ENCODE measurements at regions not wholly inside any gene's neighbourhood (a gene's known extent, or its start where the extent isn't known, plus 50 kb on each side); places are given as distances from the start of the nearest gene placed in this dataset.

- Histone ChIP-seq H2BK5ac (ENCODE audit: low read depth, low read length, poor library complexity, severe bottlenecking) (no peak overlapping the region), H3K9me1 (ENCODE audit: insufficient read depth, low read length) (no peaks in the 10 kb centered on the region), H2BK20ac (ENCODE audit: low read depth, low read length) (no peak overlapping the region), H3K27me3 (ENCODE audit: control insufficient read depth, insufficient read depth, low read length) (no peaks in the 10 kb centered on the region), H4K5ac (ENCODE audit: low read depth, low read length) (no peak overlapping the region), H2BK15ac (ENCODE audit: low read depth, low read length) (no peak overlapping the region), H3K9me3 (ENCODE audit: control insufficient read depth, insufficient read depth, low read length) (peaks cover 21% of the 10 kb centered on the region), H3K36me3 (ENCODE audit: control insufficient read depth, insufficient read depth, low read length) (no peaks in the 10 kb centered on the region), H3K14ac (replicated peaks; ENCODE audit: low read depth, low read length) (no peak overlapping the region), H3K4me2 (ENCODE audit: low read depth, low read length) (no peak overlapping the region), H2BK120ac (ENCODE audit: low read depth, low read length) (no peak overlapping the region), H3K4me3 (ENCODE audit: insufficient read depth, low read depth, low read length) (no peak overlapping the region), H2AFZ (replicated peaks; ENCODE audit: low read length, poor library complexity) (no peak overlapping the region), H4K20me1 (ENCODE audit: insufficient read depth, low read length) (no peaks in the 10 kb centered on the region), H2AK5ac (ENCODE audit: low read depth, low read length) (no peak overlapping the region), H3K18ac (ENCODE audit: low read depth, low read length) (no peak overlapping the region), H3K56ac (ENCODE audit: extremely low read depth, insufficient read depth, low read length) (no peak overlapping the region), H4K8ac (ENCODE audit: low read depth in 2 of 2, low read length in 2 of 2) (no peak overlapping the region), H4K91ac (ENCODE audit: insufficient read depth, low read depth, low read length) (no peak overlapping the region), H3K4ac (ENCODE audit: low read depth, low read length) (no peak overlapping the region), H2AK9ac (replicated peaks; ENCODE audit: low read depth, low read length, poor library complexity) (no peak overlapping the region), H3K9ac (ENCODE audit: low read depth, low read length) (no peak overlapping the region), H3K4me1 (ENCODE audit: control insufficient read depth, insufficient read depth, low read length) (no peaks in the 10 kb centered on the region), H3K79me1 (ENCODE audit: low read depth in 1 of 2, low read length in 2 of 2) (no peaks in the 10 kb centered on the region), H3K23ac (ENCODE audit: low read depth, low read length) (no peak overlapping the region), H3K27ac (ENCODE audit: insufficient read depth, low read length) (no peak overlapping the region)
- BruUV-seq (replicated peaks): no TSS peak
- no peak for DNase-seq
- intact Hi-C loops (cut with micrococcal nuclease) (no loop called here), dilution Hi-C loops (cut with HindIII; ENCODE audit: low sequenced_read_pairs, unreplicated experiment) (no loop called here), in situ Hi-C loops (cut with MboI; ENCODE audit: low sequenced_read_pairs) (no loop called here)
- CTCF ChIA-PET: no interaction called here
- TF ChIP-seq NFE2L2 (IDR thresholded peaks at IDR 0.05; ENCODE audit: low read depth, low read length): no peak
- no peak for TF ChIP-seq RFX5 (IDR thresholded peaks at IDR 0.05; ENCODE audit: low read depth, low read length)
- TF ChIP-seq MAZ (IDR thresholded peaks at IDR 0.05; ENCODE audit: borderline replicate concordance, low read depth, low read length): no peak
- TF ChIP-seq FOS (IDR thresholded peaks at IDR 0.05; ENCODE audit: low read depth, low read length): no peak
- no peak for ATAC-seq (ENCODE audit: low read depth)
- POLR2A ChIA-PET (ENCODE audit: unreplicated experiment): no interaction called here
- 0% methylated on average over 1 of the region's 2 CpGs; no CpG with 5 or more reads in 1 of the 2 experiments for WGBS, 2 experiments (ENCODE audit: extremely low coverage in 2 of 2, insufficient read length in 1 of 2)
These were observed 605.1 kb downstream of the VRK1 start for GRCh38 chr14:97402279-97402678.

Measured in IMR-90 (cell line).